ENCODE measurements at regions not wholly inside any gene's neighbourhood (a gene's known extent, or its start where the extent isn't known, plus 50 kb on each side); places are given as distances from the start of the nearest gene placed in this dataset.

GRCh38 chr2:5051300-5051699 lies 640.9 kb upstream of the SOX11 start:
- TF ChIP-seq, protein P1, sequence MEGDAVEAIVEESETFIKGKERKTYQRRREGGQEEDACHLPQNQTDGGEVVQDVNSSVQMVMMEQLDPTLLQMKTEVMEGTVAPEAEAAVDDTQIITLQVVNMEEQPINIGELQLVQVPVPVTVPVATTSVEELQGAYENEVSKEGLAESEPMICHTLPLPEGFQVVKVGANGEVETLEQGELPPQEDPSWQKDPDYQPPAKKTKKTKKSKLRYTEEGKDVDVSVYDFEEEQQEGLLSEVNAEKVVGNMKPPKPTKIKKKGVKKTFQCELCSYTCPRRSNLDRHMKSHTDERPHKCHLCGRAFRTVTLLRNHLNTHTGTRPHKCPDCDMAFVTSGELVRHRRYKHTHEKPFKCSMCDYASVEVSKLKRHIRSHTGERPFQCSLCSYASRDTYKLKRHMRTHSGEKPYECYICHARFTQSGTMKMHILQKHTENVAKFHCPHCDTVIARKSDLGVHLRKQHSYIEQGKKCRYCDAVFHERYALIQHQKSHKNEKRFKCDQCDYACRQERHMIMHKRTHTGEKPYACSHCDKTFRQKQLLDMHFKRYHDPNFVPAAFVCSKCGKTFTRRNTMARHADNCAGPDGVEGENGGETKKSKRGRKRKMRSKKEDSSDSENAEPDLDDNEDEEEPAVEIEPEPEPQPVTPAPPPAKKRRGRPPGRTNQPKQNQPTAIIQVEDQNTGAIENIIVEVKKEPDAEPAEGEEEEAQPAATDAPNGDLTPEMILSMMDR (IDR thresholded peaks at IDR 0.05; ENCODE audit: control insufficient read depth, insufficient read depth, low read depth, low read length, missing control alignments) = no peak

GRCh38 chr2:5052905-5053304 lies 639.3 kb upstream of the SOX11 start:
- H3K4me3 ChIP-seq (ENCODE audit: control insufficient read depth, low read depth, low read length) = no peak overlapping the region
- no peak for DNase-seq (ENCODE audit: low read depth)
- TF ChIP-seq, protein P1 (IDR thresholded peaks at IDR 0.05; ENCODE audit: control insufficient read depth, insufficient read depth, low read depth, low read length, missing control alignments) = no peak

More at GRCh38 chr2:5051300-5051699, 640.9 kb upstream of the SOX11 start:
- no peak for DNase-seq (ENCODE audit: low read depth)
- H3K4me3 ChIP-seq (ENCODE audit: control insufficient read depth, low read depth, low read length) = no peak overlapping the region

DNA sequence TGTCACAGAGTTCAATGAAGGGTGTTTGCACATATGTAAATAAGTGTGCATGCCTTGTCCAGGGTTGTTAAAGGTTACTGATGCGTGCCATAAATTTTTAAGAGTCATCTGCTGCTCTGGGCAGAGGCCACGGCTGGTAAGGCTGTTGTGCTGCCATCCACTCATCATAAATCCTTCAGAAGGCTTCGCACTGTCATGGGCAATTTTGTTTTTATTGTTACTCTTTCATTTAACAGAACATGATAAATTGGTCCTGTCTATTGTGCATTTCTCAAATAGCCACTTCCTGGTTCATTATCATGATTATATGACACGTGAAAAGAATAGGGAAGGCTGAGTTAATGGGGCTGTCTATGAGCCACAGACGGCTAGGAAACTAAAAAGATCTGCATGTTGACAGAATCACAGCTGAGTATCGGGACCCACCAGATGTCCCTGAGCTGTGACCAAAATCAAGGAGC lies 634.3 kb upstream of the SOX11 start:
- H3K4me3 ChIP-seq (ENCODE audit: control insufficient read depth, low read depth, low read length) = no peak overlapping the region
- TF ChIP-seq, protein P1 (IDR thresholded peaks at IDR 0.05; ENCODE audit: control insufficient read depth, insufficient read depth, low read depth, low read length, missing control alignments) = no peak
- no peak for DNase-seq (ENCODE audit: low read depth)

GRCh38 chr2:5060956-5061355 lies 631.2 kb upstream of the SOX11 start:
- H3K4me3 ChIP-seq (ENCODE audit: control insufficient read depth, low read depth, low read length) = no peak overlapping the region
- no peak for DNase-seq (ENCODE audit: low read depth)
- TF ChIP-seq, protein P1 (IDR thresholded peaks at IDR 0.05; ENCODE audit: control insufficient read depth, insufficient read depth, low read depth, low read length, missing control alignments) = no peak

DNA sequence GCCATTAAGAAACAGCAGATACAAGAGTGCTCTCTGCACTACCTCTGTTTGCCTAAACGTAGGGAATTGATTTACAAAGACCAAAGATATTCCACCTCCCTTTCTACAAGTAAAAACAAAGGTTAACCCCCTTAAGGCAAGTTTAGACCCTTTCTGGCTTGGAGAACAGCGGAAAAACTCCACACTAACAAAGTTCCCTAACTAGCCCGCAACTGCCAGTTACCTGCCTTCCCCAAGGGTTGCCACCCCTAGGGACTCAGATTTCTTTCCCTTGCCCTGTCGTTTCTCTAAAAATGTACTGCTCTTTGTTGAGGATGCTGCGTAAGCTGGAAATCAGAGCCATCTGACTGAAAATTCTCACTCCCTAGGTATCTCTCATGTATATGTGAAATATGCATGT lies 627.5 kb upstream of the SOX11 start:
- no peak for DNase-seq (ENCODE audit: low read depth)
- no peak overlapping the region for H3K4me3 ChIP-seq (ENCODE audit: control insufficient read depth, low read depth, low read length)

GRCh38 chr2:5067816-5068215 lies 624.4 kb upstream of the SOX11 start:
- TF ChIP-seq, protein P1 (IDR thresholded peaks at IDR 0.05; ENCODE audit: control insufficient read depth, insufficient read depth, low read depth, low read length, missing control alignments) = no peak
- no peak for DNase-seq (ENCODE audit: low read depth)
- no peak overlapping the region for H3K4me3 ChIP-seq (ENCODE audit: control insufficient read depth, low read depth, low read length)

More for the DNA sequence above, 627.5 kb upstream of the SOX11 start:
- TF ChIP-seq, protein P1 (IDR thresholded peaks at IDR 0.05; ENCODE audit: control insufficient read depth, insufficient read depth, low read depth, low read length, missing control alignments) = no peak

DNA sequence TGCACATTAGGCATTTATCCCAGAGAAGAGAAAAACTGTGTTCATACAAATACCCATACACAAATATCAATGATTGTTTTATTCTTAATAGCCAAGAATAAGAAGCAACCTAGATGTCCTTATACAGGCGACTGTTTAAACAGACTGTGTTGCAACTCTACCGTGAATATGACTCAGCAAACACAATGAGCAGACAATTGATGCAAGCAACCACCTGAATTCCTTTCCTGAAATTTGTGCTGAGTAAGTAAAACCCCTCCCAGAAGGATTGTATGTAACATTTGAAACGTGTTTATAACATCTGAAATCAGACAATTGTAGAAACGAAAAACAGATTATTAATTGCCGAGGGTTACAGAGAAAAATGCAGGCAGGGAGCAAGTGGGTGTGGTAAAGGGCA lies 621.9 kb upstream of the SOX11 start:
- no peak for DNase-seq (ENCODE audit: low read depth)
- H3K4me3 ChIP-seq (ENCODE audit: control insufficient read depth, low read depth, low read length) = no peak overlapping the region
- TF ChIP-seq, protein P1 (IDR thresholded peaks at IDR 0.05; ENCODE audit: control insufficient read depth, insufficient read depth, low read depth, low read length, missing control alignments) = no peak
